HCT116 (cell line): ENCODE measurements at regions not wholly inside any gene's neighbourhood (a gene's known extent, or its start where the extent isn't known, plus 50 kb on each side); places are given as distances from the start of the nearest gene placed in this dataset.

ENCODE experiments used
- ATAC-seq: fragments of 200-7000 bp; cut with Tn5 transposase; 2 replicates; pipeline ENCODE4 v1.9.1; 2020; ENCODE audit warnings: mild to moderate bottlenecking, moderate library complexity
- BruUV-seq: library from RNA; stranded (reverse); fragments of 400-500 nt; replicated peaks from 2 replicates; lab custom pipeline; 2021; lab: Mats Ljungman, UMichigan
- CTCF ChIA-PET: fragments of 300-600 bp; sonication (Branson Sonifier 250); formaldehyde crosslinking; loops from one replicate; lab custom pipeline; 2021; ENCODE audit warnings: antibody characterized with exemption; lab: Charles Lee
- POLR2A ChIA-PET: fragments of 300-600, 350-600 bp; sonication (Branson Sonifier 250); formaldehyde crosslinking; loops from one replicate; lab custom pipeline; 2021; ENCODE audit warnings: antibody characterized with exemption; lab: Charles Lee
- RAD21 ChIA-PET, 2 experiments: fragments of 300-600 bp; sonication (Branson Sonifier 250); formaldehyde crosslinking; loops; one replicate each; lab custom pipeline; 2023; ENCODE audit warnings: low total read pairs in 2 of 2; ENCODE audit not compliant: uncharacterized antibody in 2 of 2, unreplicated experiment in 2 of 2, low non-redundant PET in 1 of 2; lab: Charles Lee
- DNase-seq: peaks from one replicate; pipeline ENCODE4 v3.0.0-alpha.2; 2010; ENCODE audit warnings: low read depth, low spot score
- H2AFZ ChIP-seq: fragments of 200-600 bp; shearing (Covaris generic), sonication (generic); 2 replicates; pipeline ENCODE4 v1.6.1; 2017; ENCODE audit warnings: low read depth, mixed run types, mixed read lengths, antibody characterized with exemption, low read length; ENCODE audit not compliant: poor library complexity, severe bottlenecking
- H3K27ac ChIP-seq: 2 replicates; pipeline ENCODE4 v1.5.1; 2012; ENCODE audit warnings: low read depth, low read length
- H3K27me3 ChIP-seq: fragments of 200-600 bp; sonication (generic); 2 replicates; pipeline ENCODE4 v1.6.1; 2016; ENCODE audit warnings: mixed run types, low read length, mixed read lengths; ENCODE audit not compliant: insufficient read depth
- H3K36me3 ChIP-seq, 2 experiments: fragments of 200-500 bp in 1 of 2; fragments of 200-600 bp in 1 of 2; sonication (Bioruptor generic) in 1 of 2; sonication (generic) in 1 of 2; 2 replicates each; pipeline versions ENCODE4 v1.5.1 to v1.6.1; 2014 to 2016; ENCODE audit warnings: low read length in 2 of 2, inconsistent platforms in 1 of 2, mixed read lengths in 1 of 2, mixed run types in 1 of 2; ENCODE audit not compliant: insufficient read depth in 2 of 2, control insufficient read depth in 1 of 2
- H3K4me1 ChIP-seq, 2 experiments: fragments of 200-600 bp in 1 of 2; sonication (generic) in 1 of 2; 2 replicates each; pipeline versions ENCODE4 v1.5.1 to v1.6.1; 2012 to 2017; ENCODE audit warnings: low read length in 2 of 2, inconsistent platforms in 1 of 2, mild to moderate bottlenecking in 1 of 2, mixed read lengths in 1 of 2, mixed run types in 1 of 2, moderate library complexity in 1 of 2; ENCODE audit not compliant: insufficient read depth in 2 of 2, control insufficient read depth in 1 of 2
- H3K4me2 ChIP-seq: fragments of 200-600 bp; sonication (generic); 2 replicates; pipeline ENCODE4 v1.6.1; 2017; ENCODE audit warnings: mixed run types, low read length, mixed read lengths
- H3K4me3 ChIP-seq, 2 experiments: fragments of 200-600 bp in 1 of 2; sonication (generic) in 1 of 2; replicated peaks in 1 of 2; 2 replicates each; pipeline ENCODE4 v1.5.1; 2011 to 2016; ENCODE audit warnings: low read length in 2 of 2, control low read depth in 1 of 2, low read depth in 1 of 2, mild to moderate bottlenecking in 1 of 2, mixed read lengths in 1 of 2, mixed run types in 1 of 2
- H3K79me2 ChIP-seq: fragments of 200-600 bp; sonication (generic); 2 replicates; pipeline ENCODE4 v1.6.1; 2017; ENCODE audit warnings: mild to moderate bottlenecking, mixed run types, low read length, moderate library complexity, mixed read lengths; ENCODE audit not compliant: insufficient read depth
- H3K9ac ChIP-seq: fragments of 200-600 bp; sonication (generic); 2 replicates; pipeline ENCODE4 v1.6.1; 2016; ENCODE audit warnings: low read length, mixed read lengths
- H3K9me2 ChIP-seq: fragments of 200-600 bp; sonication (generic), shearing (Covaris generic); 2 replicates; pipeline ENCODE4 v1.6.1; 2017; ENCODE audit warnings: mixed run types, mild to moderate bottlenecking, moderate library complexity; ENCODE audit not compliant: insufficient read depth
- H3K9me3 ChIP-seq, 2 experiments: fragments of 200-500 bp in 1 of 2; fragments of 200-600 bp in 1 of 2; sonication (Bioruptor generic) in 1 of 2; sonication (generic) in 1 of 2; 2 replicates each; pipeline ENCODE4 v1.6.1; 2014 to 2017; ENCODE audit warnings: low read length in 2 of 2, mixed read lengths in 2 of 2, inconsistent platforms in 1 of 2, low read depth in 1 of 2, mild to moderate bottlenecking in 1 of 2, mixed run types in 1 of 2, moderate library complexity in 1 of 2; ENCODE audit not compliant: control insufficient read depth in 1 of 2, insufficient read depth in 1 of 2
- H4K20me1 ChIP-seq: fragments of 200-600 bp; sonication (generic), shearing (Covaris generic); 2 replicates; pipeline ENCODE4 v1.6.1; 2017; ENCODE audit warnings: mixed run types, mild to moderate bottlenecking, moderate library complexity; ENCODE audit not compliant: insufficient read depth
- CBX3 ChIP-seq: IDR thresholded peaks from 2 replicates; pipeline ENCODE4 v1.6.1; 2012; ENCODE audit warnings: low read depth
- CEBPB ChIP-seq: IDR thresholded peaks from 2 replicates; pipeline ENCODE4 v1.6.1; 2012; ENCODE audit warnings: low read depth
- EGR1 ChIP-seq: IDR thresholded peaks from 2 replicates; pipeline ENCODE4 v1.6.1; 2012; ENCODE audit warnings: low read depth
- FOSL1 ChIP-seq: IDR thresholded peaks from 2 replicates; pipeline ENCODE4 v1.6.1; 2012; ENCODE audit warnings: low read depth
- JUND ChIP-seq: IDR thresholded peaks from 2 replicates; pipeline ENCODE4 v1.6.1; 2012
- MAX ChIP-seq: IDR thresholded peaks from 2 replicates; pipeline ENCODE4 v1.6.1; 2012
- POLR2AphosphoS5 ChIP-seq: IDR thresholded peaks from 2 replicates; pipeline ENCODE4 v1.6.1; 2011; ENCODE audit warnings: mild to moderate bottlenecking, low read depth, low read length, moderate library complexity
- SP1 ChIP-seq: IDR thresholded peaks from 2 replicates; pipeline ENCODE4 v1.6.1; 2012; ENCODE audit warnings: low read depth
- SRF ChIP-seq: IDR thresholded peaks from 2 replicates; pipeline ENCODE4 v1.6.1; 2012; ENCODE audit warnings: low read depth
- TCF7L2 ChIP-seq: IDR thresholded peaks from 2 replicates; pipeline ENCODE4 v1.7.0; 2011; ENCODE audit warnings: borderline replicate concordance, inconsistent platforms; ENCODE audit not compliant: insufficient read depth, insufficient read length; ENCODE audit errors: extremely low read depth
- YY1 ChIP-seq: IDR thresholded peaks from 2 replicates; pipeline ENCODE4 v1.6.1; 2011; ENCODE audit warnings: low read length, low read depth, moderate library complexity, mild to moderate bottlenecking; ENCODE audit not compliant: insufficient replicate concordance; ENCODE audit errors: extremely low read depth
- ZFX ChIP-seq: fragments of 450-650 bp; IDR thresholded peaks from 2 replicates; pipeline ENCODE4 v1.6.1; 2017
- intact Hi-C: fragments of 100-400 bp; cut with micrococcal nuclease; formaldehyde crosslinking; loops from 2 replicates; pipeline ENCODE4 v1.10.0; 2022
- TF ChIP-seq, protein P1 (sequence below): IDR thresholded peaks from 2 replicates; pipeline ENCODE4 v1.6.1; 2012

GRCh38 chr12:107379852-107380567, 286.7 kb upstream of the CRY1 start:
- no TSS peak for BruUV-seq
- no peaks in the 10 kb centered on the region for H3K9me2 ChIP-seq
- peak; percentile 62 for TF ChIP-seq SP1
- TF ChIP-seq MAX, result 0 out of 2 replicates have a peak, but pooled peaks have one; percentile 19
- peak; percentile 31; the same call in 1 of the 2 replicates for TF ChIP-seq FOSL1
- TF ChIP-seq JUND, result peak; percentile 53
- no peak; the same call in 1 of the 2 replicates for TF ChIP-seq CBX3
- 0 out of 2 replicates have a peak, but pooled peaks have one; percentile 30 for TF ChIP-seq EGR1
- TF ChIP-seq SRF, result no peak
- no peak for TF ChIP-seq ZFX
- TF ChIP-seq, all 23 proteins: peak for 5
- Histone ChIP-seq H3K27ac (peak overlapping the region; percentile 47), H3K79me2 (no peaks in the 10 kb centered on the region; the same call in 1 of the 2 replicates), H3K4me1 (peaks cover 24 to 47% of the 10 kb centered on the region in 2 experiments), H4K20me1 (no peaks in the 10 kb centered on the region), H3K4me3 (peak overlapping the region; percentile 27 to 42), H3K27me3 (no peaks in the 10 kb centered on the region), H3K9ac (peak overlapping the region; percentile 40), H2AFZ (peak overlapping the region; percentile 76), H3K4me2 (peak overlapping the region; percentile 83), H3K36me3 (no peaks in the 10 kb centered on the region), H3K9me3 (no peaks in the 10 kb centered on the region)
- ChIA-PET RAD21 (no interaction called here), POLR2A (no interaction called here), CTCF (interaction anchor here (1.0 kb wide), 1 partner anchor 248 kb away, joined by 4 read pairs; no protein-coding TSS in a partner anchor)
- ATAC-seq, result peak; percentile 70
- peak; percentile 39 for DNase-seq
- intact Hi-C loops, result no loop called here

GRCh38 chr12:107384645-107385044, 291.3 kb upstream of the CRY1 start:
- Histone ChIP-seq H4K20me1 (no peaks in the 10 kb centered on the region), H3K36me3 (no peaks in the 10 kb centered on the region), H2AFZ (no peak overlapping the region), H3K9me2 (no peaks in the 10 kb centered on the region), H3K9ac (no peak overlapping the region), H3K27ac (no peak overlapping the region), H3K27me3 (no peaks in the 10 kb centered on the region), H3K4me3 (no peak overlapping the region), H3K4me2 (no peak overlapping the region), H3K79me2 (no peaks in the 10 kb centered on the region; the same call in 1 of the 2 replicates), H3K4me1 (peaks cover 13 to 38% of the 10 kb centered on the region in 2 experiments), H3K9me3 (no peaks in the 10 kb centered on the region)
- intact Hi-C loops, result no loop called here
- CTCF ChIA-PET, result no interaction called here
- no TSS peak for BruUV-seq
- POLR2A ChIA-PET, result no interaction called here
- DNase-seq (no peak), ATAC-seq (no peak)
- RAD21 ChIA-PET, result no interaction called here
- TF ChIP-seq POLR2AphosphoS5 (no peak), CEBPB (no peak), YY1 (no peak), TCF7L2 (peak; percentile 77)
- TF ChIP-seq, protein P1, sequence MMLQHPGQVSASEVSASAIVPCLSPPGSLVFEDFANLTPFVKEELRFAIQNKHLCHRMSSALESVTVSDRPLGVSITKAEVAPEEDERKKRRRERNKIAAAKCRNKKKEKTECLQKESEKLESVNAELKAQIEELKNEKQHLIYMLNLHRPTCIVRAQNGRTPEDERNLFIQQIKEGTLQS, result no peak
